Thyroid gland (tissue), 4 donors: ENCODE measurements at regions not wholly inside any gene's neighbourhood (a gene's known extent, or its start where the extent isn't known, plus 50 kb on each side); places are given as distances from the start of the nearest gene placed in this dataset.

Experiments used
- DNase-seq, 2 donors: peaks; one replicate each; pipeline ENCODE4 v3.0.0-alpha.2; 2019
- H3K27ac ChIP-seq, 3 donors: fragments of 200-600 bp; sonication (generic); 1 replicate in 2 of 3; 2 replicates in 1 of 3; pipeline ENCODE4 v1.5.1; 2016 to 2019; ENCODE audit warnings: mild to moderate bottlenecking in 1 of 3, moderate library complexity in 1 of 3
- H3K27me3 ChIP-seq: fragments of 200-600 bp; sonication (generic); one replicate; pipeline ENCODE4 v1.5.1; 2019
- H3K36me3 ChIP-seq, 2 donors: fragments of 200-600 bp; sonication (generic); one replicate each; pipeline ENCODE4 v1.5.1; 2016 to 2019
- H3K4me1 ChIP-seq, 2 donors: fragments of 200-600 bp; sonication (generic); one replicate each; pipeline ENCODE4 v1.5.1; 2017 to 2019
- H3K4me3 ChIP-seq, 3 donors: fragments of 200-600 bp; sonication (generic); replicated peaks in 1 of 3; 1 replicate in 2 of 3; 2 replicates in 1 of 3; pipeline ENCODE4 v1.5.1; 2016; ENCODE audit warnings: mild to moderate bottlenecking in 1 of 3
- H3K9me3 ChIP-seq: fragments of 200-600 bp; sonication (generic); one replicate; pipeline ENCODE4 v1.5.1; 2017
- CTCF ChIP-seq, 6 experiments: fragments of 200-600 bp in 3 of 6; fragments of 450-650 bp in 3 of 6; sonication (generic) in 3 of 6; IDR thresholded peaks; one replicate each; pipeline ENCODE4 v1.5.1; 2016 to 2019; ENCODE audit warnings: antibody characterized with exemption in 6 of 6, mild to moderate bottlenecking in 2 of 6, inconsistent platforms in 1 of 6, moderate library complexity in 1 of 6
- POLR2A ChIP-seq, 2 donors: fragments of 450-650 bp; IDR thresholded peaks; one replicate each; pipeline ENCODE4 v1.6.1; 2017; ENCODE audit warnings: antibody characterized with exemption in 2 of 2, mild to moderate bottlenecking in 2 of 2, moderate library complexity in 1 of 2
- WGBS, 2 donors: methylation state at CpG; one replicate each; pipeline ENCODE4 v1.1.5; 2017; 5-methylcytosine and 5-hydroxymethylcytosine counted together
- intact Hi-C: fragments of 100-400 bp; cut with DNase I; formaldehyde crosslinking; loops from one replicate; pipeline ENCODE4 v1.15.1; 2023

- Histone ChIP-seq H3K27me3 (no peaks in the 10 kb centered on the region), H3K27ac (no peak overlapping the region), H3K36me3 (no peaks in the 10 kb centered on the region), H3K4me1 (no peaks in the 10 kb centered on the region), H3K9me3 (no peaks in the 10 kb centered on the region), H3K4me3 (no peak overlapping the region)
- DNase-seq: no peak
- intact Hi-C loops: no loop called here
- 41 to 44% methylated on average over 2 of the region's 2 CpGs for WGBS, 2 donors
- TF ChIP-seq CTCF (IDR thresholded peaks at IDR 0.05) (no peak), POLR2A (IDR thresholded peaks at IDR 0.05) (no peak)
Measured at GRCh38 chr1:163444665-163445064, 122.9 kb downstream of the NUF2 start.

GRCh38 chr1:163450986-163451385, 129.2 kb downstream of the NUF2 start:
- Histone ChIP-seq H3K4me3 (no peak overlapping the region), H3K36me3 (no peaks in the 10 kb centered on the region), H3K27me3 (no peaks in the 10 kb centered on the region), H3K27ac (no peak overlapping the region), H3K4me1 (no peaks in the 10 kb centered on the region), H3K9me3 (no peaks in the 10 kb centered on the region)
- DNase-seq: no peak
- TF ChIP-seq POLR2A (IDR thresholded peaks at IDR 0.05) (no peak), CTCF (IDR thresholded peaks at IDR 0.05) (no peak)
- intact Hi-C loops: no loop called here

DNA sequence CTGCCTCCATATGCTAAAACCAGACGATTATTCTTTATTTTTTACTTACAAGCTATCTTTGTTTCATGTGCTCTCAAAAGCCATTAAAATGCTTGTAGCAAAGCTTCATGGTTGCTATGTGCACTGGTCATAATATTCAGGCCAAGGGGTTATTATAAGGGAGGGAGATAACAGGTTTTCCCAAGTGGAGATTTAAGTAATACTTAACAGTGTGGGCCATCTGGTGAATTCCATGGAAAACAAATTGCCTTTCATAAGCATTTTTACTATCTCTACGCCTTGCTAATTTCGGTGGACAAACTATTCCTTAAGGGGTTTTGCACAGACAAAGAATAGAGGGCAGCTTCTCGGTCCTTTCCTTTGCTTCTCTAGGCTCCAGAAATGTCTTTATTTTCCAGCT, 137.8 kb downstream of the NUF2 start:
- no peaks in the 10 kb centered on the region for H3K27me3 ChIP-seq
- no peak overlapping the region for H3K27ac ChIP-seq
- no peak for TF ChIP-seq POLR2A (IDR thresholded peaks at IDR 0.05)
- no peak for TF ChIP-seq CTCF (IDR thresholded peaks at IDR 0.05)
- intact Hi-C loops: no loop called here
- no peak for DNase-seq
- H3K36me3 ChIP-seq: no peaks in the 10 kb centered on the region
- no peaks in the 10 kb centered on the region for H3K4me1 ChIP-seq
- WGBS, 2 donors: 71 to 75% methylated on average over 4 of the region's 4 CpGs
- H3K4me3 ChIP-seq: no peak overlapping the region
- no peaks in the 10 kb centered on the region for H3K9me3 ChIP-seq

DNA sequence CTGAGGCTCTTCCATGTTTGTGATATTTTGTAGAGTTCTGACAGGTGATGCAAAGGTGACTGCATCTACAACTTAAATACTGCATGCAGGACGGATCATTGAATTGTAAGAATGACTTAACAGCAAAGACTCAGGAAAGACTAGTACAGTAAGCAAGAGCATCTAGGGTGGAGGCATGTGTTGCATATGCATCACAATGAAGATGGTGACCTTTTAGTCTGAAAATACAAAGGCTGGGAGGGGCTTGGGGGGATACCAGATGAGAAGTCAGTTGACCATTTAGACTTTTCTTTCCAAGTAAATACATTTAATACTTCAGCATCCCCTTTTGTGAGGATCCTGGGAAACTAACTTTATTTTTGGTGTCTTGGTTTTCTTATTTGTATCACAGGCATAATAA, 145.5 kb downstream of the NUF2 start:
- TF ChIP-seq CTCF (IDR thresholded peaks at IDR 0.05): no peak
- TF ChIP-seq POLR2A (IDR thresholded peaks at IDR 0.05): no peak
- Histone ChIP-seq H3K9me3 (no peaks in the 10 kb centered on the region), H3K36me3 (no peaks in the 10 kb centered on the region), H3K27ac (no peak overlapping the region), H3K4me1 (no peaks in the 10 kb centered on the region), H3K4me3 (no peak overlapping the region), H3K27me3 (no peaks in the 10 kb centered on the region)
- no peak for DNase-seq
- intact Hi-C loops: no loop called here
- 62 to 67% methylated on average over 1 of the region's 1 CpG for WGBS, 2 donors

DNA sequence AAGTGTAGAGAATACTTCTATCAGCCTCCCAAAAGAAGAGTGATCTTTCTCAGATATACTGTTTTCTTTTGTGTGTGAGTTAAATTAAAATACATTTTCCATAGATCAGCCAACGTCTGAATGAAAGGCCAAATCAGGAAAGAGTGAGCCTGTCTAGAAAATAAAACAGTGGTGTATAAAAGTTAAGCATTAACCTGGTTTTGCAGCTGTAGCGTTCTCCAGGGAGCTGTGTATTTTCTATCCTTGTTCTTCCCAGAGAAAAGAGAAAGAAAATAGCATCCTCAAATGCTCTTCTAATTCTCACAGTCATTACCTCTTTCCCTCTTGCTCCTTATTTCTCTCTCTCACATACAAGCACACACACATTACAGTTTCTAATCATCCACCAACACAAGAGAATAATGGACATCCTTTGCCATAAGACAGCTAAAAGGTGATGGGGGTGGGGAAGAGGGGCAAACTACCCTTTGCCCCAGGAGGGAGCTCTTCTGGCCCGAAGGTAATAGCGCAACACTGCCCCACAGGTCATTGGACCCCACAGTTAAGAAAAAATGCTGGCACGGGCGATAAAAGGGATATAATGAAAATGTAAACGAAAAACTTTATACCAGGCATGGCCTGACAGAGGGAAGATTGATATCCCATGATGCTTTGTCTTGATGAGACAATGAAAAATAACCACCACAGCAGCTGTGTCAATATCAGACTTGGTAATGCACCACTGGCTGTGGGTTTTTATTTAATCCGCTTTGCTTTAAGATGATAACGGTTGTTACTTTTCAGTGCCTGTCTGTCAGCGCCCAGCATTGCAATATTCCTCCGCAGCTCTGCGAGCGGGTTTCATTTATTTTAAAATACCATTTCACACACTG, 150.3 kb downstream of the NUF2 start:
- H3K4me1 ChIP-seq: no peaks in the 10 kb centered on the region
- intact Hi-C loops: no loop called here
- no peaks in the 10 kb centered on the region for H3K27me3 ChIP-seq
- no peaks in the 10 kb centered on the region for H3K36me3 ChIP-seq
- no peak overlapping the region for H3K27ac ChIP-seq
- 76 to 82% methylated on average over 13 of the region's 13 CpGs for WGBS, 2 donors
- DNase-seq: no peak
- no peaks in the 10 kb centered on the region for H3K9me3 ChIP-seq
- no peak overlapping the region for H3K4me3 ChIP-seq
- TF ChIP-seq CTCF (IDR thresholded peaks at IDR 0.05) (no peak), POLR2A (IDR thresholded peaks at IDR 0.05) (no peak)
